Eye (tissue), 1 donor: ENCODE measurements at regions not wholly inside any gene's neighbourhood (a gene's known extent, or its start where the extent isn't known, plus 50 kb on each side); places are given as distances from the start of the nearest gene placed in this dataset.
"Not testable (repeated sequence)": the region's sequence is repeated elsewhere in the genome, so short reads cannot be mapped to it uniquely, and the experiment has no call there.

Experiments used
- DNase-seq: peaks from one replicate; pipeline ENCODE4 v3.0.0-alpha.2; 2015

- no peak for DNase-seq
Observed at GRCh38 chrX:117653396-117653795, 463.2 kb downstream of the KLHL13 start.

- no peak for DNase-seq
Observed at GRCh38 chrX:117645639-117646038, 471.0 kb downstream of the KLHL13 start.

GRCh38 chrX:117641913-117642656 is 474.5 kb downstream of the KLHL13 start:
- no peak for DNase-seq

DNA sequence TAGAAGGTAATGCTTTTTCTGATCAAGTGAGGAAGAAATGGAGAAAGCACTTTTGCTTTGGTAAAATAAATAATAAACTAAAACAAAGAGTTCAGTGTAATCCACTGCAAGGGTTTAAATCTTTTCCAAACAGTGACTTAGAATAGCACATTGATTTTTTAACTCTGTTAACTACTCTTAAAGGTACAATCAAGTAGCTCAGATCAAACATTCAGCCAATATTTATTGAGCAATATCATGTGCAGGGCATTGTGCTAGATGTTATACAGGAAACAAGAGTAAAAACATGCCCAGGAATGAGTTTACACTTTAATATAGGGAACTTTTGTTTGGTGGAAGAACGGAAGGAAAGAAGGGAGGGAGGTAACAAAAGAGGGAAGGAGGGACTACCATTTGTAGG is 479.8 kb downstream of the KLHL13 start:
- no peak for DNase-seq

DNA sequence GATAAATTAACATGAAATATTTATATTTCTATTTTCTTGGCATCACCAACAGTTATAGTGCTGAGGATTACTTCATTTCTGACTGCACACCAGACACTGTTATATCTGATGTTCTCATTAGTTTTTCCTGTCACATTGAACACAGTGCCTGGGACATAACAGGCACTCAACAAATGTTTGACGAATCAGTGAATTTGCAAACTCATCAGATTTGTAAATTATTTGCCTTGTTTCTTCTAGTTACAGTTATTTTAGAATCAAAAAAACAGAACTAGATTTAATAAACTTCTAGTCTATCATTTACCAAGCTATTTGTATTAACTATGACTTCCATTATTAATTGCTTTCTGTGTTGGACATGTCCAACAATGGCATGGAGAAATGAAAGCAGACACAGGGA is 483.3 kb downstream of the KLHL13 start:
- DNase-seq, result no peak

- no peak for DNase-seq
Observed at GRCh38 chrX:117628381-117628780, 488.2 kb downstream of the KLHL13 start.

DNA sequence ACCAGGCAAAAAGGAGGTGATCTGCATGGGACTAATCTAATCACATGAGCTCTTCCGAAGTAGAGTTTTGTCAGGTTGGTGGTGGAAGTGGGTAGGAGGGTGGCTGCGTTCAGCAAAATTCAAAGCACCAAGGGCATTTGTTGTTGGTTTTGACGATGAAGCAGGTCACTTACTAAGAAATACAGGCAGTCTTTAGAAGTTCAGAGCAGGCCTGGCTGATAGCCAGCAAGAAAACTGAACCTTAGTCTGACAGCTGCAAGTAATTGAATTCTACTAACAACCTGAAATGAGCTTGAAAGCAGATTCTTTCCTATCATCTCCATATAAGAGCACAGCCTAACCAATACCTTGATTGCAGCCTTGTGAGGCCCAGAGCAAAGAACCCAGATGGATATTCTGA is 505.8 kb downstream of the KLHL13 start:
- no peak for DNase-seq

- no peak for DNase-seq
Observed at GRCh38 chrX:117610049-117610448, 506.6 kb downstream of the KLHL13 start.

- no peak for DNase-seq
Observed at GRCh38 chrX:117607561-117607960, 509.0 kb downstream of the KLHL13 start.

DNA sequence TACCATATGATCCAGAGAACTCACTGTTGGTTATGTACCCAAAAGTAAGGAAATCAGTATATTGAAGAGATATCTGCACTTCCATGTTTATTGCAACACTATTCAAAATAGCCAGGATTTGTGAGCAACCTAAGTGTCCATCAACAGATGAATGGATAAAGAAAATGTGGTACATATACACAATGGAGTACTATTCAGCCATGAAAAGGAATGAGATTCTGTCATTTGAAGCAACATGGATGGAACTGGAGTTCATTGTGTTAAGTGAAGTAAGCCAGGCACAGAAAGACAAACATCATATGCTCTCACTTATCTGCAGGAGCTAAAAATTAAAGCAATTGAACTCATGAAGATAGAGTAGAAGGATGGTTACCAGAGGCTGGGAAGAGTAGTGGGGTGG is 510.5 kb downstream of the KLHL13 start:
- DNase-seq, result not testable (repeated sequence)

DNA sequence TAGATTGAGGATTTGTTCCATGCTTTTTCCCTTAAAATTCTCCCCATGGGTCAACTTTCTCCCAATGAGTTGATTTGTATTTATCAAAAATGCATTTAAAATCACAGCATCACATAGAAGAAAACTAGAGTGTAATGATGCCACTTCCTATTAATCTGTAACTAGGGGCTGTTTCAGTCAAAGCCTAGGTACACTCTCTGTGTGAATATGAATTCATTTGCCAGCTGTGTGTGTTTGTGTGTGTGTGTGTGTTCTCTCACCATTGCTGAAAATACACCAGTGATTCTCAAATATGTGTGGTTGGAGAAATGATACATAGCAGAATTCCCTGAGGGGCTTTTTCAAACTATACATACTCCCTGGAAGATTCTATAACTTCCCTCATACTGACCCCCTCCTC is 546.5 kb downstream of the KLHL13 start:
- no peak for DNase-seq

- no peak for DNase-seq
Observed at GRCh38 chrX:117568238-117568637, 548.4 kb downstream of the KLHL13 start.

GRCh38 chrX:117543885-117544284 is 572.7 kb downstream of the KLHL13 start:
- DNase-seq, result no peak

GRCh38 chrX:117539090-117539418 is 577.6 kb downstream of the KLHL13 start:
- DNase-seq, result no peak

DNA sequence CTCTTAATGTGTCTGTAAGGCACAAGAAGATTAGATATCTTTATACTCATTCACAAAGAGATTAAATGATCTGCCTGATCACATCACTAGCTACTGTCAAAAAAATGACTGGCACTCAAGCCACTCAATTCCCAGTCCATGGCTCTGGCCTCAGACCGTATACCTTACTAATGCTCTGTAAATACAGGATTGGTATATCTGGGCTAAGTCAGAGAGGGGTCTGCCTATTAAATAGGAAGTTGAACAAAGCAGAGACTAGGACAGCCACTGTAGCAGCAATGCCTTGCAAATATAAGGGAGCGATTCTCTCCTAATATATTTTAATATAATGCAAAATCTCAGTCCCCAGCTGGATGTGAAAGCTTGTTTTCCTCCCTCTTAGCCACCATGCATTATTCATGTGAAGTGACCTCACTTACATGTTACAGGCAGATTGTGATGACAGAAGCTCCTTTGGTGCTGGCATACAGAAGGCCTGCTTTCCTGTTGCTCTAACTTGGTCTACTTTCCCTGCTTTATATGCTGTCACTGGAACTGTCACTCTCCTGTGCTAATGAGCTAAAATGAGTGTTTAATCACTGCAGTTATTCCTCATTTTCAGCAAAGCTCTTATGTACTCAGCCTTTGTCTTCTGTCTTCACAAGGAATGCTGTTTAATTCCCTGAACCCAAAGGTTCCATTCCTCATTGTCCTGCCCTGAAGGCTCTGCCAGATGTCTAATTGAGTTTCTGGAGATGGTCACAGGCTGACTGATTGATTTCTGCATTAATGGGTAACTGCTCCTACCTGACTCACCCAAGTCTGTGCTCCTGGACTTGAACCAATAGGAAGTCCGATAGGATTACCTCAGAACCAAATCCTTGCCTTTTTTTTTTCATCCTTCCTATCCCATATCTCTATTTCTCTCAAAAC is 578.2 kb downstream of the KLHL13 start:
- peak; percentile 80 for DNase-seq

DNA sequence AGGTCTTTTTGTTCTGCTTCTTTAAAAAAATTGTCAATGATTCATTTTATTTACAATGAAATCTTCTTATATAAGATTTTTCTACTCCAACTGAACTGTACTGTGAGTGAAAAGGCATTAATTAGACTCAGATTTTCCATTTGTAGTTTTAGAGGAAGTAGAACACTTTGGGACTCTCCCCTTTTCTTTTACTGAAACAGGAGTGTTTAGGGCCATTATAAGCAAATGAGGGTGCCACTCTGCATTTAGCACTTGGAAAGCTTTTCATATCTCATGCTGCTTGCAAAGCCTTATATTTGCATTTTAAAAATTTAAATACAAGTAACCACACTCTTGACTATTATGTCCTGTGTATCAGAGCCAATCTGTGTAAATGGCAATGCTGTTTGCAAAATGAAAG is 584.3 kb downstream of the KLHL13 start:
- no peak for DNase-seq

GRCh38 chrX:117522725-117523700 is 593.6 kb downstream of the KLHL13 start:
- no peak for DNase-seq

DNA sequence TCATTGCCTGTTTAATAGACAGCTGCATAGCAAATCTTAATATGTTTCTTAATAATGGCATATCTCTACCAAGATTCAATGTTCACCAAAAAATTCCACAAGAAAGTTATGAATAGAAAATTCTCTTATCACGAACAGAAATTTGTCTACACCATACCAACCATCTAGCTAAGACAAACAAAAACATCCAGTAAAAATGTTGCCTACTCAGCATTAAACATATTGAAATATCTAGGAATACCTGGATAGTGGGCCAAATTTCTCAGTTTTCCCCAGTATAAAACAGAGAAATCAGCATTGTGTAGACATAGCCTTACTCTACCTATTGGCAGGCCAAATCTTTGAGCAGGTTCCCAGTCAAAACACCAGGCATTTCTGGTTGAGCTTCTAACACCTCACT is 598.6 kb downstream of the KLHL13 start:
- DNase-seq, result no peak

GRCh38 chrX:117511379-117511778 is 605.2 kb downstream of the KLHL13 start:
- no peak for DNase-seq

DNA sequence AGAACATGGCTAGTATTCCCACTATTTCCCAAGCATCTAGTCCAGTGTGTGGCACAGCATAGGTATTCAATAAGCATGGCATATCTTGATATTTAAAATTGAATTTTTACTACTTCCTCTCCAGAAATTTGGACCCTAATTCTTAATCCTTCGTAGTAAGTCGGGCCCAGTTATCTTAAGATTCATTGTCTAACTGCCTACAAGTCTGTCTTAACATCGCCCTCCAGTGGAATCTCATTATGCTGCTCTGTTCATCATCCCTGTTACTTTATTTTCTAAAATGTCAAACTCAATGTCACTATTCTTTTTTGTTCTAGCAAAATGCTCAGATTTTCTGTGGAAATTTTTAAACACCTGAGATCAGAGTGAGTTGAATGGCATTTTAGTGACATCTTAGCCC is 606.2 kb downstream of the KLHL13 start:
- DNase-seq, result peak; percentile 3

GRCh38 chrX:117508021-117508420 is 608.6 kb downstream of the KLHL13 start:
- no peak for DNase-seq

DNA sequence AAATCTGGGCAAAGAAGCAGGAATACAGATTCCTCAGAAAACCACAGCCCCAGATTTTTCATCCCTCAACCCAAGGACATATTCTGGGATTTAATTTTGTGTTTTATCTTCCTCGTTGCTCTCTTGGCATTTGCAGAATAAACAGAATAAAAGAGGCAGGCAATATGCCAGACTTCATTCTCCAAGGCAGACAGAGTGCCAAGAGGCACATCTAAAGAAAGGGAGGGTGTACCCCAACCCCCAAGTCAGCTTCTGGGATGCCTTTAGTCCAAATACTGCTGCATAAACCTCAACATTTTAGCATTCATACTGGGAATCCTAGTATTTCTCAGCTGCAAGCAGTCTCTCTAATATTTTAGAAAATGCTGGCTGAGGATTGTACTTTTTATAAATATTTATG is 629.2 kb downstream of the KLHL13 start:
- peak; percentile 33 for DNase-seq

GRCh38 chrX:117483950-117484349 is 632.7 kb downstream of the KLHL13 start:
- DNase-seq, result no peak
